SIG-M5 treated with dmso at 0.1 percent for 504 hours (cell line): ENCODE measurements at regions not wholly inside any gene's neighbourhood (a gene's known extent, or its start where the extent isn't known, plus 50 kb on each side); places are given as distances from the start of the nearest gene placed in this dataset.

Source experiments
- DNase-seq: peaks from one replicate; lab custom pipeline; 2025; ENCODE audit not compliant: unreplicated experiment; lab: John Stamatoyannopoulos, UW

GRCh38 chr1:81700728-81701470 is 99.8 kb upstream of the ADGRL2 start:
- DNase-seq, result no peak

- DNase-seq, result no peak
Observed at GRCh38 chr1:81699234-81699633, 101.5 kb upstream of the ADGRL2 start.

- no peak for DNase-seq
Observed at GRCh38 chr1:81695741-81696140, 105.0 kb upstream of the ADGRL2 start.

GRCh38 chr1:81693316-81693715 is 107.4 kb upstream of the ADGRL2 start:
- no peak for DNase-seq

GRCh38 chr1:81690676-81691453 is 109.9 kb upstream of the ADGRL2 start:
- DNase-seq, result no peak

GRCh38 chr1:81689531-81689941 is 111.2 kb upstream of the ADGRL2 start:
- DNase-seq, result no peak

- DNase-seq, result no peak
Observed at GRCh38 chr1:81682490-81682889, 118.2 kb upstream of the ADGRL2 start.

- no peak for DNase-seq
Observed at GRCh38 chr1:81681601-81682266, 119.0 kb upstream of the ADGRL2 start.

- DNase-seq, result no peak
Observed at GRCh38 chr1:81681114-81681513, 119.6 kb upstream of the ADGRL2 start.

GRCh38 chr1:81679942-81680341 is 120.8 kb upstream of the ADGRL2 start:
- DNase-seq, result no peak

- no peak for DNase-seq
Observed at GRCh38 chr1:81678779-81679178, 122.0 kb upstream of the ADGRL2 start.

GRCh38 chr1:81672766-81673165 is 128.0 kb upstream of the ADGRL2 start:
- DNase-seq, result no peak

- DNase-seq, result no peak
Observed at GRCh38 chr1:81671038-81671437, 129.7 kb upstream of the ADGRL2 start.

GRCh38 chr1:81670286-81670685 is 130.4 kb upstream of the ADGRL2 start:
- DNase-seq, result peak; percentile 15

- DNase-seq, result no peak
Observed at GRCh38 chr1:81666586-81666985, 134.1 kb upstream of the ADGRL2 start.

- no peak for DNase-seq
Observed at GRCh38 chr1:81664341-81664740, 136.4 kb upstream of the ADGRL2 start.

GRCh38 chr1:81662913-81663526 is 137.7 kb upstream of the ADGRL2 start:
- DNase-seq, result no peak

- no peak for DNase-seq
Observed at GRCh38 chr1:81660286-81660685, 140.4 kb upstream of the ADGRL2 start.

GRCh38 chr1:81654657-81655056 is 146.1 kb upstream of the ADGRL2 start:
- DNase-seq, result no peak

GRCh38 chr1:81654147-81654546 is 146.6 kb upstream of the ADGRL2 start:
- DNase-seq, result no peak

GRCh38 chr1:81650776-81651175 is 150.0 kb upstream of the ADGRL2 start:
- DNase-seq, result no peak
